Upper lobe of left lung (tissue), 4 donors: ENCODE measurements at regions not wholly inside any gene's neighbourhood (a gene's known extent, or its start where the extent isn't known, plus 50 kb on each side); places are given as distances from the start of the nearest gene placed in this dataset.

Experiments
- CTCF ChIP-seq, 6 experiments: fragments of 450-650 bp in 4 of 6; fragments of 200-600 bp in 2 of 6; sonication (generic) in 2 of 6; IDR thresholded peaks; one replicate each; pipeline ENCODE4 v1.5.1; 2016 to 2019; ENCODE audit warnings: antibody characterized with exemption in 6 of 6
- POLR2A ChIP-seq, 4 donors: fragments of 450-650 bp; IDR thresholded peaks; one replicate each; pipeline ENCODE4 v1.5.1; 2016 to 2017; ENCODE audit warnings: antibody characterized with exemption in 4 of 4, mild to moderate bottlenecking in 2 of 4

GRCh38 chr6:140907235-140907634, 1225.5 kb upstream of the GJE1 start:
- TF ChIP-seq POLR2A (IDR thresholded peaks at IDR 0.05) (no peak), CTCF (IDR thresholded peaks at IDR 0.05) (no peak)
